Astrocyte (in vitro differentiated cells and primary cell): ENCODE measurements at regions not wholly inside any gene's neighbourhood (a gene's known extent, or its start where the extent isn't known, plus 50 kb on each side); places are given as distances from the start of the nearest gene placed in this dataset.

Experiments used
- DNase-seq: peaks from one replicate; pipeline ENCODE4 v3.0.0-alpha.2; 2010; ENCODE audit warnings: low read depth
- FAIRE-seq: peaks from 2 replicates; lab custom pipeline; 2011; peaks lifted over from hg19 to GRCh38; lab: Jason Lieb, UNC
- H2AFZ ChIP-seq: 2 replicates; pipeline ENCODE4 v1.6.0; 2012; ENCODE audit warnings: low read depth, low read length, inconsistent platforms
- H3K27ac ChIP-seq: 2 replicates; pipeline ENCODE4 v1.5.1; 2011; ENCODE audit warnings: low read depth, low read length, inconsistent platforms
- H3K27me3 ChIP-seq: 2 replicates; pipeline ENCODE4 v1.6.0; 2011; ENCODE audit warnings: low read length, inconsistent platforms; ENCODE audit not compliant: insufficient read depth
- H3K36me3 ChIP-seq: 2 replicates; pipeline ENCODE4 v1.5.1; 2011; ENCODE audit warnings: low read length, inconsistent platforms; ENCODE audit not compliant: insufficient read depth
- H3K4me1 ChIP-seq: 2 replicates; pipeline ENCODE4 v1.5.1; 2011; ENCODE audit warnings: low read length, inconsistent platforms; ENCODE audit not compliant: insufficient read depth
- H3K4me2 ChIP-seq: 2 replicates; pipeline ENCODE4 v1.6.0; 2012; ENCODE audit warnings: low read length, inconsistent platforms
- H3K4me3 ChIP-seq: 2 replicates; pipeline ENCODE4 v1.5.1; 2011; ENCODE audit warnings: low read depth, mild to moderate bottlenecking, low read length, inconsistent platforms; ENCODE audit not compliant: insufficient read depth
- H3K79me2 ChIP-seq: 2 replicates; pipeline ENCODE4 v1.6.0; 2012; ENCODE audit warnings: mild to moderate bottlenecking, low read length, inconsistent platforms; ENCODE audit not compliant: insufficient read depth
- H3K9ac ChIP-seq: 2 replicates; pipeline ENCODE4 v1.6.0; 2012; ENCODE audit warnings: mild to moderate bottlenecking, low read length, inconsistent platforms
- H3K9me3 ChIP-seq: 2 replicates; pipeline ENCODE4 v1.5.1; 2012; ENCODE audit warnings: low read depth, mild to moderate bottlenecking, low read length, inconsistent platforms; ENCODE audit not compliant: insufficient read depth
- H4K20me1 ChIP-seq: 2 replicates; pipeline ENCODE4 v1.6.0; 2012; ENCODE audit warnings: low read length, inconsistent platforms; ENCODE audit not compliant: insufficient read depth
- H3K27ac Mint-ChIP-seq: one replicate; pipeline ENCODE4 v1.8.0; 2021; ENCODE audit warnings: mild to moderate bottlenecking, mixed read lengths; ENCODE audit not compliant: unreplicated experiment
- H3K27me3 Mint-ChIP-seq: one replicate; pipeline ENCODE4 v1.8.0; 2021; ENCODE audit warnings: low read depth, mixed read lengths; ENCODE audit not compliant: unreplicated experiment
- H3K36me3 Mint-ChIP-seq: one replicate; pipeline ENCODE4 v1.8.0; 2021; ENCODE audit warnings: low read depth, mixed read lengths; ENCODE audit not compliant: unreplicated experiment
- H3K4me1 Mint-ChIP-seq: one replicate; pipeline ENCODE4 v1.8.0; 2021; ENCODE audit warnings: low read depth, mixed read lengths; ENCODE audit not compliant: unreplicated experiment
- H3K4me3 Mint-ChIP-seq: one replicate; pipeline ENCODE4 v1.8.0; 2021; ENCODE audit warnings: mild to moderate bottlenecking, moderate library complexity, mixed read lengths; ENCODE audit not compliant: unreplicated experiment
- H3K9me3 Mint-ChIP-seq: one replicate; pipeline ENCODE4 v1.8.0; 2021; ENCODE audit warnings: mild to moderate bottlenecking, mixed read lengths; ENCODE audit not compliant: unreplicated experiment
- EZH2 ChIP-seq: IDR thresholded peaks from 2 replicates; pipeline ENCODE4 v1.6.1; 2012; ENCODE audit warnings: mild to moderate bottlenecking, low read length, inconsistent platforms; ENCODE audit not compliant: insufficient read depth
- TF ChIP-seq, protein P1 (sequence below): IDR thresholded peaks from 2 replicates; pipeline ENCODE4 v1.5.1; 2011; ENCODE audit warnings: low read depth, mild to moderate bottlenecking, inconsistent platforms, low read length, moderate library complexity; ENCODE audit not compliant: insufficient read depth

DNA sequence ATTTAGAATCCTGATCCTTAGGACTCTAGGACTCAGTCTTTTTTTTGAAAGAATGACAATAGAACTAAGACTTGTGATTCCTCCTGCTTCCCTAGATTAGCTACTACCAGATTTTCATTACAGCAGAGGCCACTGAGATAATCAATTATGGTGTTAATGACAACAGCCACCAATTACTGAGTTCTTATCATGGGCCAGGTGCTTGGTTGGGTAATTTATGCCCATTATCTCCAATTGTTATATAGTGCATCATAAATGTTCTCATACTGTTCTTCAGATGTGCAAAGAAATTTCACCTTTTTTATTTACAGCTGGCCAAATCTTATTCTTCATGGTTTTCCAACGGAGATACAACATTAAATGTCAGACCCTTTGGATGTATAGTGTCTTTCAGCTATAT is 162.9 kb upstream of the CMC1 start:
- Histone ChIP-seq H3K4me2 (no peak overlapping the region), H3K36me3 (no peaks in the 10 kb centered on the region), H4K20me1 (no peaks in the 10 kb centered on the region), H3K4me3 (no peak overlapping the region), H3K9me3 (no peaks in the 10 kb centered on the region), H3K27me3 (no peaks in the 10 kb centered on the region), H3K9ac (no peak overlapping the region), H3K79me2 (no peaks in the 10 kb centered on the region), H3K4me1 (no peaks in the 10 kb centered on the region), H3K27ac (no peak overlapping the region), H2AFZ (no peak overlapping the region)
- Mint-ChIP-seq H3K4me3 (no peak overlapping the region), H3K36me3 (no peaks in the 10 kb centered on the region), H3K9me3 (no peaks in the 10 kb centered on the region), H3K27ac (no peak overlapping the region), H3K4me1 (no peaks in the 10 kb centered on the region), H3K27me3 (peaks cover 3% of the 10 kb centered on the region)
- TF ChIP-seq, protein P1, sequence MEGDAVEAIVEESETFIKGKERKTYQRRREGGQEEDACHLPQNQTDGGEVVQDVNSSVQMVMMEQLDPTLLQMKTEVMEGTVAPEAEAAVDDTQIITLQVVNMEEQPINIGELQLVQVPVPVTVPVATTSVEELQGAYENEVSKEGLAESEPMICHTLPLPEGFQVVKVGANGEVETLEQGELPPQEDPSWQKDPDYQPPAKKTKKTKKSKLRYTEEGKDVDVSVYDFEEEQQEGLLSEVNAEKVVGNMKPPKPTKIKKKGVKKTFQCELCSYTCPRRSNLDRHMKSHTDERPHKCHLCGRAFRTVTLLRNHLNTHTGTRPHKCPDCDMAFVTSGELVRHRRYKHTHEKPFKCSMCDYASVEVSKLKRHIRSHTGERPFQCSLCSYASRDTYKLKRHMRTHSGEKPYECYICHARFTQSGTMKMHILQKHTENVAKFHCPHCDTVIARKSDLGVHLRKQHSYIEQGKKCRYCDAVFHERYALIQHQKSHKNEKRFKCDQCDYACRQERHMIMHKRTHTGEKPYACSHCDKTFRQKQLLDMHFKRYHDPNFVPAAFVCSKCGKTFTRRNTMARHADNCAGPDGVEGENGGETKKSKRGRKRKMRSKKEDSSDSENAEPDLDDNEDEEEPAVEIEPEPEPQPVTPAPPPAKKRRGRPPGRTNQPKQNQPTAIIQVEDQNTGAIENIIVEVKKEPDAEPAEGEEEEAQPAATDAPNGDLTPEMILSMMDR = no peak
- no peak for TF ChIP-seq EZH2
- DNase-seq (no peak), FAIRE-seq (no peak)

- H3K36me3 ChIP-seq = no peaks in the 10 kb centered on the region
- H2AFZ ChIP-seq = no peak overlapping the region
- no peak for TF ChIP-seq EZH2
- TF ChIP-seq, protein P1 = no peak
- DNase-seq (no peak), FAIRE-seq (no peak)
- H3K27me3 ChIP-seq = no peaks in the 10 kb centered on the region
- no peak overlapping the region for H3K4me2 ChIP-seq
- H3K4me1 ChIP-seq = no peaks in the 10 kb centered on the region
- H3K27ac ChIP-seq = no peak overlapping the region
- no peaks in the 10 kb centered on the region for H3K4me1 Mint-ChIP-seq
- no peaks in the 10 kb centered on the region for H3K9me3 ChIP-seq
- H3K9ac ChIP-seq = no peak overlapping the region
- no peaks in the 10 kb centered on the region for H3K36me3 Mint-ChIP-seq
- no peaks in the 10 kb centered on the region for H3K79me2 ChIP-seq
- no peak overlapping the region for H3K4me3 Mint-ChIP-seq
- no peak overlapping the region for H3K4me3 ChIP-seq
- no peaks in the 10 kb centered on the region for H4K20me1 ChIP-seq
- H3K27ac Mint-ChIP-seq = no peak overlapping the region
- no peaks in the 10 kb centered on the region for H3K9me3 Mint-ChIP-seq
- H3K27me3 Mint-ChIP-seq = peaks cover 3% of the 10 kb centered on the region
Measured at GRCh38 chr3:28080716-28081115, 160.7 kb upstream of the CMC1 start.

DNA sequence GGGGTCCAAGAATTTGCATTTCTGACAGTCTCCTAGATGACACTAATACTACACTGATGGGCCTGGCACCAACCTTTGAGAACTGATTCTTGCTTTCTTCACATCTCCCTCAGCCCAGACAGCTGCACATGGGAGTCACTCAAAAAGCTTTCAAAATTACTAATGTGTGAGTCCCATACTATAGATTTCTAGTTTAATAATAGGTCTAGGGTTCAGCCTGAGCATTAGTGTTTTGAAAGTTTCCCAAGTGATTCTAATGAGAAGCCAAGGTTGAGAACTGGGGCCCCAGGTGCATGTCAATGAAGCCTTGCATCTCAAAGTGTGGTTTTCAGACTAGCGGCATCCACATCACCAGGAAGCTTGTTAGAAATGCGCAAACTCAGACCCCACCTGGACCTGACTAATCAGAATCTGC is 159.9 kb upstream of the CMC1 start:
- H3K27ac Mint-ChIP-seq = no peak overlapping the region
- Histone ChIP-seq H3K79me2 (no peaks in the 10 kb centered on the region), H3K27ac (no peak overlapping the region), H3K9me3 (no peaks in the 10 kb centered on the region), H3K4me2 (no peak overlapping the region), H3K4me1 (no peaks in the 10 kb centered on the region), H3K36me3 (no peaks in the 10 kb centered on the region), H4K20me1 (no peaks in the 10 kb centered on the region), H3K4me3 (no peak overlapping the region), H2AFZ (no peak overlapping the region), H3K9ac (no peak overlapping the region), H3K27me3 (no peaks in the 10 kb centered on the region)
- TF ChIP-seq EZH2 = no peak
- TF ChIP-seq, protein P1 = no peak
- H3K4me1 Mint-ChIP-seq = no peaks in the 10 kb centered on the region
- no peak for FAIRE-seq
- DNase-seq = no peak
- peaks cover 3% of the 10 kb centered on the region for H3K27me3 Mint-ChIP-seq
- no peaks in the 10 kb centered on the region for H3K9me3 Mint-ChIP-seq
- no peak overlapping the region for H3K4me3 Mint-ChIP-seq
- no peaks in the 10 kb centered on the region for H3K36me3 Mint-ChIP-seq
